Type B pancreatic cell (in vitro differentiated cells): ENCODE measurements at regions not wholly inside any gene's neighbourhood (a gene's known extent, or its start where the extent isn't known, plus 50 kb on each side); places are given as distances from the start of the nearest gene placed in this dataset.

Experiments used
- DNase-seq: peaks from one replicate; pipeline ENCODE4 v3.0.0; 2021; ENCODE audit warnings: mixed read lengths; ENCODE audit not compliant: unreplicated experiment; ENCODE audit errors: extremely low spot score
- H3K27ac Mint-ChIP-seq: 2 replicates; pipeline ENCODE4 v1.8.0; 2021; ENCODE audit warnings: mild to moderate bottlenecking, mixed read lengths
- H3K27me3 Mint-ChIP-seq: 2 replicates; pipeline ENCODE4 v1.8.0; 2021; ENCODE audit warnings: mixed read lengths
- H3K36me3 Mint-ChIP-seq: 2 replicates; pipeline ENCODE4 v1.8.0; 2021; ENCODE audit warnings: mixed read lengths
- H3K4me1 Mint-ChIP-seq: one replicate; pipeline ENCODE4 v1.8.0; 2021; ENCODE audit warnings: mixed read lengths; ENCODE audit not compliant: unreplicated experiment
- H3K4me3 Mint-ChIP-seq: 2 replicates; pipeline ENCODE4 v1.8.0; 2021; ENCODE audit warnings: mild to moderate bottlenecking, mixed read lengths
- H3K9me3 Mint-ChIP-seq: 2 replicates; pipeline ENCODE4 v1.8.0; 2021; ENCODE audit warnings: mixed read lengths
- TF ChIP-seq, protein P1 (sequence below): fragments of 200-600 bp; sonication (generic); conservative IDR thresholded peaks from 2 replicates; pipeline ENCODE4 v1.5.0; 2021; ENCODE audit warnings: antibody characterized with exemption, mild to moderate bottlenecking

DNA sequence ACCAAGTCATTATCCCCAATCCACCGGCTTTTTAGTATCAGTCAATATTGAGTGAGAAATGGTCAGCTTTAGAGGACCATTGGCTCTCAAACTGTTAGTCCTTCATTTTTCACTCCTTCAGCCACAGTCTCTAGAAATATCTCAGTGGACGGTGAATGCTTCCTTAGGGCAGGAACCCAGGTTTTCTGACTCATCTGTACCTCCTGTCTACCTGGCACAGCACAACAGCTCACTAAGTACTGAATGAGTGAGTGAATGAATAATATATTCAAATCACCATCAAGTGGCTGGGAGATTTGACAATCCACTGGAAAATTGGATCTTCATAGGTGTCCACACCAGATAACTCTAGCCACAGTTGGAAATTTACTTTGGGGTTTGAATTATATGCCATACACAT is 609.5 kb upstream of the CLINT1 start:
- TF ChIP-seq, protein P1, sequence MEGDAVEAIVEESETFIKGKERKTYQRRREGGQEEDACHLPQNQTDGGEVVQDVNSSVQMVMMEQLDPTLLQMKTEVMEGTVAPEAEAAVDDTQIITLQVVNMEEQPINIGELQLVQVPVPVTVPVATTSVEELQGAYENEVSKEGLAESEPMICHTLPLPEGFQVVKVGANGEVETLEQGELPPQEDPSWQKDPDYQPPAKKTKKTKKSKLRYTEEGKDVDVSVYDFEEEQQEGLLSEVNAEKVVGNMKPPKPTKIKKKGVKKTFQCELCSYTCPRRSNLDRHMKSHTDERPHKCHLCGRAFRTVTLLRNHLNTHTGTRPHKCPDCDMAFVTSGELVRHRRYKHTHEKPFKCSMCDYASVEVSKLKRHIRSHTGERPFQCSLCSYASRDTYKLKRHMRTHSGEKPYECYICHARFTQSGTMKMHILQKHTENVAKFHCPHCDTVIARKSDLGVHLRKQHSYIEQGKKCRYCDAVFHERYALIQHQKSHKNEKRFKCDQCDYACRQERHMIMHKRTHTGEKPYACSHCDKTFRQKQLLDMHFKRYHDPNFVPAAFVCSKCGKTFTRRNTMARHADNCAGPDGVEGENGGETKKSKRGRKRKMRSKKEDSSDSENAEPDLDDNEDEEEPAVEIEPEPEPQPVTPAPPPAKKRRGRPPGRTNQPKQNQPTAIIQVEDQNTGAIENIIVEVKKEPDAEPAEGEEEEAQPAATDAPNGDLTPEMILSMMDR = no peak
- H3K27me3 Mint-ChIP-seq = no peaks in the 10 kb centered on the region
- H3K4me1 Mint-ChIP-seq = peaks cover 12% of the 10 kb centered on the region
- H3K27ac Mint-ChIP-seq = no peak overlapping the region
- DNase-seq = no peak
- no peak overlapping the region for H3K4me3 Mint-ChIP-seq
- no peaks in the 10 kb centered on the region for H3K9me3 Mint-ChIP-seq
- no peaks in the 10 kb centered on the region for H3K36me3 Mint-ChIP-seq

DNA sequence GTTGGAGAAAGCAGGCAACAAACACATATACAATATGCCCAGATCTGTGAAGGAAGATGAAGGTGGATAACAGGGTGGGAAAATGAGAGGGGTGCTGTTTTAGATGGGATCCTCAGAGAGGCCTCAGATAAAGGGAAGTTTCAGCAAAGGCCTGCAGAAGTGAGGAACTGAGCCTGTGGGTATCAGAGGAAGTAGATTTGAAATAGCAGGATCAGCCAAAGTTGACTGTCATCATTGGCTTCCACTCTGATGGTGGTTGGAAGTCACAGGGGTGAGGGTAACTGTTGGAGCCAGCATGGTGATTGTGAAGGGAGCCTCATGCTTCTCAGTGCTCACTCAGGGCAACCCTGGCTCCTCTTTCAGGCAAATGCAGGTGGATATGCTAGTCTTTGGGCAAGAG is 607.2 kb upstream of the CLINT1 start:
- Mint-ChIP-seq H3K27me3 (no peaks in the 10 kb centered on the region), H3K9me3 (no peaks in the 10 kb centered on the region), H3K36me3 (no peaks in the 10 kb centered on the region), H3K27ac (no peak overlapping the region), H3K4me1 (peaks cover 6% of the 10 kb centered on the region), H3K4me3 (no peak overlapping the region)
- DNase-seq = no peak
- TF ChIP-seq, protein P1 = no peak

DNA sequence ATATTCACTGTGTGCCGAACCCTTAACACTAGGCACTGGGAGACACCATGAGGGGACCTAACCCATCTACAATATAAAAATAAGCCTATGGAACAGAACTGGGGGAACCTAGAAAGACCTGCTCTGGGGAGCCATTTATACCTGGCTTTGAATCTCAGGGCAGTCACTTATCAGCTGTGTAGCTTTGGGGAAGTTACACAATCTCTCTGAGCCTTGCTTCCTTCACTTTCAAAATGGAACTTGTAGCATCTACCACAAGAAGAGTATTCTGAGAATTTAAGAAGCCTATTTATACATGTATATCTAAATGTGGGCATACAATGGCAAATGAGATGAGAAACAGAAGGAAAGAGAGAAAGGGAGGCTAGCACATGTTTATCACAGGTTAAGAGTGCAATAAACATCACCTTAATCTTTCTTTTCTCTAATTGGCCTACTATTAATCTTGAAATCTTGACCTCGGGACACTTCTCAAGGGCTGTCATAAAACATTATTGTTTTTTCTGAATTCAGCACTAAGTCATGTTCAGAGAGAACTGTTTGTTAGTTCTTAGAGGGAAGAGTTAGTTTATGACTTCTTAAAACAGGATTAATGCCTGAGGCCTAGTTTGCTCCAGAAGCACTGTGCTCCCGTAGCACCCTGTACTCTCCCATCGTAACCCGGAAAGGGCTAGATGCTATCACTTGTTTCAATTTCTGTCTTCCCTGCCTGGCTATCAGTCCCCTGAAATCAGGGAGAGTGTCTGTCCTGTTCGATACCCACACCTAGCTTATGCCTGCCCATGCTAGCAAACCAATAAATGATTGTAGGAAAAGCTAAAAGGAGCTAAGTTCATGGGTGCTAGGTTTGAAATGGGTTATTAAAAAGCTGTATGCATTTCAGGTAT is 606.4 kb upstream of the CLINT1 start:
- no peaks in the 10 kb centered on the region for H3K9me3 Mint-ChIP-seq
- no peaks in the 10 kb centered on the region for H3K4me1 Mint-ChIP-seq
- no peaks in the 10 kb centered on the region for H3K27me3 Mint-ChIP-seq
- no peak overlapping the region for H3K4me3 Mint-ChIP-seq
- TF ChIP-seq, protein P1 = no peak
- DNase-seq = no peak
- no peak overlapping the region for H3K27ac Mint-ChIP-seq
- no peaks in the 10 kb centered on the region for H3K36me3 Mint-ChIP-seq

DNA sequence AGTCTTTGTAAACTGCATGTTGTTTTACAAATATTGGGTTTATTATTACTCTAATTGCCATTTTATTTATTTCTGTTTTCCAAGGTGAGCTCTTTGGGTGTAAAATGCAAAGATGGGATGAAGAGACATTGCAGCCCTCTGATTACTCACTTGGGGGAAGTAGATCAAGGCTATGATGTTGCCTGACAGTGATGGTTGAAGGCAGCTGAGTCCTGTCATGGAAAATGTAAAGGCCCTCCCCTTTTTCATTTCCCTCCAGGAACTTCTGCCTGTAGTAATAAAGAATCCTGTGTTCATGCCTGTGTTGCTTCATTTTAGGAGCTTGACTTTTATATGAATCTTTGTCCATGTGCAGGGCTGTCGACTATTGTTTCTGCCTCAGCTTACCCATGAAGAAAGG is 605.4 kb upstream of the CLINT1 start:
- Mint-ChIP-seq H3K36me3 (no peaks in the 10 kb centered on the region), H3K4me3 (no peak overlapping the region), H3K9me3 (no peaks in the 10 kb centered on the region), H3K4me1 (no peaks in the 10 kb centered on the region), H3K27me3 (no peaks in the 10 kb centered on the region), H3K27ac (no peak overlapping the region)
- TF ChIP-seq, protein P1 = no peak
- DNase-seq = no peak

DNA sequence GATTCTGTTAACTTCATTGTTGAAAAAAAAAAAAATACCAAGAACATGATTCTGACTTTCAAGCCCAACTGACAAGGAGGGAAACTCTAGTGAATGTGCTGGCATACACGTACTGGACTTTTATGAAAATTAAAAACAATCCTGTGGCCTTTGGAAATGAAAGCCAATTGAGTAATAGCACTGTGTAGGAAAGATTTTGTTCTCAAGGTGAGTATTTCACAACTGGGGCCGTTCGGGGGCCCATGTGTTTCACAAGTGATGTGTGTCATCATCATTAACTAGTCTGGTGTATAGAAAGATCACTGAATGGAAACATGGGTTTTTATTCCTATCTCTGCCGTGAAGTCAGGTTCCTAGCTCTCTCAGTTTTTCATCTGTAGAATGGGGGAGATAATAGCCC is 605.0 kb upstream of the CLINT1 start:
- DNase-seq = no peak
- H3K4me1 Mint-ChIP-seq = no peaks in the 10 kb centered on the region
- H3K36me3 Mint-ChIP-seq = no peaks in the 10 kb centered on the region
- H3K27me3 Mint-ChIP-seq = no peaks in the 10 kb centered on the region
- no peaks in the 10 kb centered on the region for H3K9me3 Mint-ChIP-seq
- TF ChIP-seq, protein P1 = no peak
- no peak overlapping the region for H3K4me3 Mint-ChIP-seq
- no peak overlapping the region for H3K27ac Mint-ChIP-seq
